ENCODE measurements at regions not wholly inside any gene's neighbourhood (a gene's known extent, or its start where the extent isn't known, plus 50 kb on each side); places are given as distances from the start of the nearest gene placed in this dataset.

DNA sequence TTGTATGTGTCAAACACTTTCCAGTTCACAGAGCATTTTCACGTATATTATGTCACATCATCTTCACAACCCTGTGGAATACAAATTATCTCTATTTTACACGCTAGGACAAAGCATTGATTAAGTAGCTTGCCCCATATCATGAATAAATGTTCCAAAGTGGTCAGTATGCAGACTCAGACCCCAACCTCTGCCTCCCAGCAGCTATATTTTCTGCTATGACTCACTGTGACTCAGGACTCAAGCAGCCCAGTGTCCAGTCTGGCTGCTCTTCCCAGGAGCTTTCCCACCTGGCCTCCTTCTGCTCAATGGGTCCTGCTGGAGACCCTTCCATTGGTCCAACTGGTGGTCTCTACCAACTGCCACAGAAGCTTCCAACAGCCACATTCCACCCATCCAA lies 56.0 kb upstream of the RAP1A start:
- TF ChIP-seq PATZ1 (CRISPR knock-in tag; IDR thresholded peaks at IDR 0.05; ENCODE audit: borderline replicate concordance) (no peak), POU6F1 (CRISPR knock-in tag; IDR thresholded peaks at IDR 0.05; ENCODE audit: borderline replicate concordance, low read depth) (no peak)
